ENCODE measurements at regions not wholly inside any gene's neighbourhood (a gene's known extent, or its start where the extent isn't known, plus 50 kb on each side); places are given as distances from the start of the nearest gene placed in this dataset.

DNA sequence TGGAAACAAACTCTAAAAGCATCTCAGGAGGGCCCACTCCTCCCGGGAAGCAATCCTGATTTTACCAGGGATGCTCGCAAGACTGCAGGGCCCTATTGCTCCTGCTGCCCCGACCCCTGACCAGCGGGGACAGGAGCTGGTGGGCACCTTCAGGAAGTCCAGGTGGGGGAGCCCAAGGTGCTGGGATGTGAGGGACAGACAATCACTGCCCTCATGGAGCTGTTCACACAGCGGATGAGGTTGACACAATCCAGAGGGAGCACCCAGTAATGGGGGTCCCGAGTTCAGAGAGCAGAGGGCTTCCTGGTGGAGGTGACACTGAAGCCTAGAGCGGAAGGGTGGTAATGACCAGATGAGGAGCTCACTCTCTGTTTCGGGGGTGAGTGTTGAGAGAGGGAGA is 126.2 kb downstream of the FOXL1 start:
- TF ChIP-seq, protein P1, sequence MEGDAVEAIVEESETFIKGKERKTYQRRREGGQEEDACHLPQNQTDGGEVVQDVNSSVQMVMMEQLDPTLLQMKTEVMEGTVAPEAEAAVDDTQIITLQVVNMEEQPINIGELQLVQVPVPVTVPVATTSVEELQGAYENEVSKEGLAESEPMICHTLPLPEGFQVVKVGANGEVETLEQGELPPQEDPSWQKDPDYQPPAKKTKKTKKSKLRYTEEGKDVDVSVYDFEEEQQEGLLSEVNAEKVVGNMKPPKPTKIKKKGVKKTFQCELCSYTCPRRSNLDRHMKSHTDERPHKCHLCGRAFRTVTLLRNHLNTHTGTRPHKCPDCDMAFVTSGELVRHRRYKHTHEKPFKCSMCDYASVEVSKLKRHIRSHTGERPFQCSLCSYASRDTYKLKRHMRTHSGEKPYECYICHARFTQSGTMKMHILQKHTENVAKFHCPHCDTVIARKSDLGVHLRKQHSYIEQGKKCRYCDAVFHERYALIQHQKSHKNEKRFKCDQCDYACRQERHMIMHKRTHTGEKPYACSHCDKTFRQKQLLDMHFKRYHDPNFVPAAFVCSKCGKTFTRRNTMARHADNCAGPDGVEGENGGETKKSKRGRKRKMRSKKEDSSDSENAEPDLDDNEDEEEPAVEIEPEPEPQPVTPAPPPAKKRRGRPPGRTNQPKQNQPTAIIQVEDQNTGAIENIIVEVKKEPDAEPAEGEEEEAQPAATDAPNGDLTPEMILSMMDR (IDR thresholded peaks at IDR 0.05; ENCODE audit: poor library complexity) = no peak
- no peak for TF ChIP-seq EZH2 (IDR thresholded peaks at IDR 0.05; ENCODE audit: borderline replicate concordance)

All from hepatocyte (in vitro differentiated cells).